IMR-90 (cell line): ENCODE measurements at regions not wholly inside any gene's neighbourhood (a gene's known extent, or its start where the extent isn't known, plus 50 kb on each side); places are given as distances from the start of the nearest gene placed in this dataset.

Experiments
- ATAC-seq: fragments of 200-7000 bp; cut with Tn5 transposase; 2 replicates; pipeline ENCODE4 v1.9.1; 2020; ENCODE audit warnings: low read depth, mild to moderate bottlenecking, moderate library complexity
- BruUV-seq: library from RNA; stranded (reverse); fragments of 400-500 nt; replicated peaks from 2 replicates; lab custom pipeline; 2021; lab: Mats Ljungman, UMichigan
- CTCF ChIA-PET: fragments of 300-600 bp; formaldehyde crosslinking; extraction: SDS; loops from one replicate; lab custom pipeline; 2021; ENCODE audit warnings: antibody characterized with exemption; lab: Yijun Ruan, JAX
- POLR2A ChIA-PET: fragments of 300-600 bp; sonication (Branson Sonifier 250); formaldehyde crosslinking; loops from one replicate; lab custom pipeline; 2022; ENCODE audit warnings: antibody characterized with exemption; ENCODE audit not compliant: unreplicated experiment; lab: Charles Lee
- DNase-seq: peaks from one replicate; pipeline ENCODE4 v3.0.0; 2013
- H2AFZ ChIP-seq: replicated peaks from 2 replicates; pipeline ENCODE3; 2013; ENCODE audit warnings: low read length, mild to moderate bottlenecking; ENCODE audit not compliant: poor library complexity
- H2AK5ac ChIP-seq: 2 replicates; pipeline ENCODE4 v1.6.1; 2013; ENCODE audit warnings: low read depth, low read length, inconsistent platforms
- H2AK9ac ChIP-seq: replicated peaks from 2 replicates; pipeline ENCODE3; 2013; ENCODE audit warnings: mild to moderate bottlenecking, low read depth, low read length, moderate library complexity; ENCODE audit not compliant: poor library complexity
- H2BK120ac ChIP-seq: 2 replicates; pipeline ENCODE4 v1.6.1; 2013; ENCODE audit warnings: low read depth, low read length, inconsistent platforms
- H2BK15ac ChIP-seq: 3 replicates; pipeline ENCODE4 v1.6.1; 2013; ENCODE audit warnings: low read depth, low read length, inconsistent platforms
- H2BK20ac ChIP-seq: 2 replicates; pipeline ENCODE4 v1.6.1; 2013; ENCODE audit warnings: low read depth, mild to moderate bottlenecking, inconsistent platforms, low read length, moderate library complexity
- H2BK5ac ChIP-seq: 2 replicates; pipeline ENCODE4 v1.6.1; 2013; ENCODE audit warnings: mild to moderate bottlenecking, low read depth, low read length, inconsistent platforms; ENCODE audit not compliant: poor library complexity, severe bottlenecking
- H3K14ac ChIP-seq: replicated peaks from 2 replicates; pipeline ENCODE4 v1.6.1; 2013; ENCODE audit warnings: low read depth, low read length, inconsistent platforms
- H3K18ac ChIP-seq: 2 replicates; pipeline ENCODE4 v1.6.1; 2013; ENCODE audit warnings: low read depth, low read length, control low read depth
- H3K23ac ChIP-seq: 2 replicates; pipeline ENCODE4 v1.6.1; 2013; ENCODE audit warnings: low read depth, low read length, inconsistent platforms
- H3K27ac ChIP-seq: 2 replicates; pipeline ENCODE4 v1.5.1; 2013; ENCODE audit warnings: mild to moderate bottlenecking, control low read depth, low read length; ENCODE audit not compliant: insufficient read depth
- H3K27me3 ChIP-seq: 2 replicates; pipeline ENCODE4 v1.6.1; 2013; ENCODE audit warnings: low read length; ENCODE audit not compliant: control insufficient read depth, insufficient read depth
- H3K36me3 ChIP-seq: 2 replicates; pipeline ENCODE4 v1.6.1; 2013; ENCODE audit warnings: low read length, mixed read lengths; ENCODE audit not compliant: control insufficient read depth, insufficient read depth
- H3K4ac ChIP-seq: 2 replicates; pipeline ENCODE4 v1.6.1; 2013; ENCODE audit warnings: low read depth, low read length, inconsistent platforms
- H3K4me1 ChIP-seq: 2 replicates; pipeline ENCODE4 v1.6.1; 2013; ENCODE audit warnings: low read length, mixed read lengths; ENCODE audit not compliant: control insufficient read depth, insufficient read depth
- H3K4me2 ChIP-seq: 2 replicates; pipeline ENCODE4 v1.6.1; 2013; ENCODE audit warnings: low read depth, mild to moderate bottlenecking, control low read depth, low read length, moderate library complexity
- H3K4me3 ChIP-seq: 2 replicates; pipeline ENCODE4 v1.5.1; 2013; ENCODE audit warnings: low read depth, mild to moderate bottlenecking, control low read depth, low read length, moderate library complexity; ENCODE audit not compliant: insufficient read depth
- H3K56ac ChIP-seq: 2 replicates; pipeline ENCODE4 v1.6.1; 2013; ENCODE audit warnings: low read length, inconsistent platforms; ENCODE audit not compliant: insufficient read depth; ENCODE audit errors: extremely low read depth
- H3K79me1 ChIP-seq, 2 experiments: 2 replicates each; pipeline ENCODE4 v1.6.1; 2013; ENCODE audit warnings: low read length in 2 of 2, inconsistent platforms in 1 of 2, low read depth in 1 of 2
- H3K9ac ChIP-seq: 2 replicates; pipeline ENCODE4 v1.6.1; 2013; ENCODE audit warnings: low read depth, low read length, control low read depth
- H3K9me1 ChIP-seq: 2 replicates; pipeline ENCODE4 v1.6.1; 2013; ENCODE audit warnings: low read length, inconsistent platforms; ENCODE audit not compliant: insufficient read depth
- H3K9me3 ChIP-seq: 2 replicates; pipeline ENCODE4 v1.6.1; 2013; ENCODE audit warnings: low read length; ENCODE audit not compliant: control insufficient read depth, insufficient read depth
- H4K20me1 ChIP-seq: 2 replicates; pipeline ENCODE4 v1.6.1; 2013; ENCODE audit warnings: low read length, inconsistent platforms; ENCODE audit not compliant: insufficient read depth
- H4K5ac ChIP-seq: 2 replicates; pipeline ENCODE4 v1.6.1; 2013; ENCODE audit warnings: mild to moderate bottlenecking, low read depth, low read length, control low read depth
- H4K8ac ChIP-seq, 2 experiments: 2 replicates each; pipeline ENCODE4 v1.6.1; 2013; ENCODE audit warnings: low read depth in 2 of 2, low read length in 2 of 2, control low read depth in 1 of 2, inconsistent platforms in 1 of 2
- H4K91ac ChIP-seq: 2 replicates; pipeline ENCODE4 v1.6.1; 2013; ENCODE audit warnings: low read depth, low read length, inconsistent platforms; ENCODE audit not compliant: insufficient read depth
- BHLHE40 ChIP-seq: fragments of 150-350 bp; IDR thresholded peaks from 2 replicates; pipeline ENCODE4 v1.6.1; 2016; ENCODE audit warnings: mild to moderate bottlenecking, low read depth, low read length
- MAZ ChIP-seq: IDR thresholded peaks from 2 replicates; pipeline ENCODE4 v1.6.1; 2012; ENCODE audit warnings: low read depth, mild to moderate bottlenecking, low read length, improper control_type of control experiment, moderate library complexity, borderline replicate concordance
- RCOR1 ChIP-seq: IDR thresholded peaks from 2 replicates; pipeline ENCODE4 v1.6.1; 2012; ENCODE audit warnings: mild to moderate bottlenecking, low read length, improper control_type of control experiment; ENCODE audit not compliant: insufficient replicate concordance
- SMC3 ChIP-seq: fragments of 150-350 bp; IDR thresholded peaks from 2 replicates; pipeline ENCODE4 v1.6.1; 2016; ENCODE audit warnings: low read depth, mild to moderate bottlenecking, antibody characterized with exemption, low read length, moderate library complexity
- dilution Hi-C: fragments of 300-500 bp; cut with HindIII; formaldehyde crosslinking; loops from one replicate; pipeline ENCODE4 v1.14.3; 2018; ENCODE audit warnings: low sequenced_read_pairs; ENCODE audit not compliant: unreplicated experiment
- in situ Hi-C: fragments of 300-500 bp; cut with MboI; formaldehyde crosslinking; loops from 3 replicates; pipeline ENCODE4 v1.14.3; 2019; ENCODE audit warnings: low sequenced_read_pairs, inconsistent platforms, mixed read lengths
- intact Hi-C: fragments of 100-400 bp; cut with micrococcal nuclease; formaldehyde crosslinking; loops from 2 replicates; pipeline ENCODE4 v1.10.0; 2022
- TF ChIP-seq, protein P1 (sequence below): fragments of 150-350 bp; IDR thresholded peaks from 2 replicates; pipeline ENCODE4 v1.6.1; 2016; ENCODE audit warnings: low read depth, mild to moderate bottlenecking, low read length, moderate library complexity, borderline replicate concordance

DNA sequence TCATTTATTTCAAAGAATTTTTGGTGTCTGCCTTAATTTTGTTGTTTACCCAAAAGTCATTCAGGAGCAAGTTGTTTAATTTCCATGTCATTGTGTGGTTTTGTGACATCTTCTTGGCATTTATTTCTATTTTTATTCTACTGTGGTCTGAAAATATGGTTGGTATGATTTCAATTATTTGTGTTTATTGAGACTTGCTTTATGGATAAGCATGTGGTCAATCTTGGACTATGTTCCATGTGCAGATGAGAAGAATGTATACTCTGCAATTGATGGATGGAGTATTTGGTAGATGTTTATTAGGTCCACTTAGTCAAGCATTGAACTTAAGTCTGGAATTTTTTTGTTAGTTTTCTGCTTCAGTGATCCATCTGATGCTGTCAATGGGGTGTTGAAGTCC lies 383.0 kb downstream of the PMP22 start:
- no peak overlapping the region for H2BK120ac ChIP-seq
- H3K4me1 ChIP-seq, result no peaks in the 10 kb centered on the region
- H3K4ac ChIP-seq, result no peak overlapping the region
- no peak overlapping the region for H3K23ac ChIP-seq
- H3K56ac ChIP-seq, result no peak overlapping the region
- H2AFZ ChIP-seq, result no peak overlapping the region
- DNase-seq, result peak; percentile 62
- no peak overlapping the region for H2BK20ac ChIP-seq
- no peaks in the 10 kb centered on the region for H4K20me1 ChIP-seq
- dilution Hi-C loops (no loop called here), in situ Hi-C loops (no loop called here), intact Hi-C loops (no loop called here)
- peaks cover 10% of the 10 kb centered on the region for H3K9me3 ChIP-seq
- no TSS peak for BruUV-seq
- H3K9me1 ChIP-seq, result no peaks in the 10 kb centered on the region
- H3K14ac ChIP-seq, result no peak overlapping the region
- CTCF ChIA-PET, result no interaction called here
- H3K4me3 ChIP-seq, result no peak overlapping the region
- H3K79me1 ChIP-seq, result no peaks in the 10 kb centered on the region
- no peak overlapping the region for H2AK9ac ChIP-seq
- no peak overlapping the region for H4K8ac ChIP-seq
- no peak overlapping the region for H3K9ac ChIP-seq
- H3K36me3 ChIP-seq, result no peaks in the 10 kb centered on the region
- no peak overlapping the region for H2BK5ac ChIP-seq
- H2BK15ac ChIP-seq, result no peak overlapping the region
- POLR2A ChIA-PET, result no interaction called here
- H2AK5ac ChIP-seq, result no peak overlapping the region
- H4K91ac ChIP-seq, result no peak overlapping the region
- H3K27me3 ChIP-seq, result no peaks in the 10 kb centered on the region
- peak; percentile 87 for ATAC-seq
- H3K4me2 ChIP-seq, result no peak overlapping the region
- no peak overlapping the region for H4K5ac ChIP-seq
- no peak overlapping the region for H3K27ac ChIP-seq
- TF ChIP-seq BHLHE40 (no peak), MAZ (no peak), SMC3 (no peak), RCOR1 (no peak)
- TF ChIP-seq, protein P1, sequence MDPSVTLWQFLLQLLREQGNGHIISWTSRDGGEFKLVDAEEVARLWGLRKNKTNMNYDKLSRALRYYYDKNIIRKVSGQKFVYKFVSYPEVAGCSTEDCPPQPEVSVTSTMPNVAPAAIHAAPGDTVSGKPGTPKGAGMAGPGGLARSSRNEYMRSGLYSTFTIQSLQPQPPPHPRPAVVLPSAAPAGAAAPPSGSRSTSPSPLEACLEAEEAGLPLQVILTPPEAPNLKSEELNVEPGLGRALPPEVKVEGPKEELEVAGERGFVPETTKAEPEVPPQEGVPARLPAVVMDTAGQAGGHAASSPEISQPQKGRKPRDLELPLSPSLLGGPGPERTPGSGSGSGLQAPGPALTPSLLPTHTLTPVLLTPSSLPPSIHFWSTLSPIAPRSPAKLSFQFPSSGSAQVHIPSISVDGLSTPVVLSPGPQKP, result no peak
- no peak overlapping the region for H3K18ac ChIP-seq
